ENCODE measurements at regions not wholly inside any gene's neighbourhood (a gene's known extent, or its start where the extent isn't known, plus 50 kb on each side); places are given as distances from the start of the nearest gene placed in this dataset.

- Histone ChIP-seq H3K9ac (ENCODE audit: low read length) (no peak overlapping the region), H3K4me2 (ENCODE audit: low read depth, low read length, poor library complexity, severe bottlenecking) (no peak overlapping the region), H3K36me3 (ENCODE audit: insufficient read depth, low read length) (no peaks in the 10 kb centered on the region), H4K20me1 (ENCODE audit: insufficient read depth, low read depth, low read length) (no peaks in the 10 kb centered on the region), H3K9me2 (replicated peaks; ENCODE audit: insufficient read depth, low read length) (no peaks in the 10 kb centered on the region), H3K9me3 (ENCODE audit: low read length) (no peaks in the 10 kb centered on the region), H3K27ac (ENCODE audit: low read length) (no peak overlapping the region), H3K4me1 (ENCODE audit: low read length) (peaks cover 10% of the 10 kb centered on the region), H2AFZ (ENCODE audit: low read length) (no peak overlapping the region), H3K79me2 (ENCODE audit: low read length) (no peaks in the 10 kb centered on the region), H3K27me3 (ENCODE audit: low read length) (no peaks in the 10 kb centered on the region), H3K4me3 (ENCODE audit: low read length) (no peak overlapping the region)
- DNase-seq, result no peak
Observed at GRCh38 chr2:173834141-173834540, 131.0 kb downstream of the SP3 start.

- Histone ChIP-seq H3K9me2 (replicated peaks; ENCODE audit: insufficient read depth, low read length) (no peaks in the 10 kb centered on the region), H3K27ac (ENCODE audit: low read length) (no peak overlapping the region), H3K79me2 (ENCODE audit: low read length) (no peaks in the 10 kb centered on the region), H2AFZ (ENCODE audit: low read length) (no peak overlapping the region), H3K36me3 (ENCODE audit: insufficient read depth, low read length) (no peaks in the 10 kb centered on the region), H3K27me3 (ENCODE audit: low read length) (no peaks in the 10 kb centered on the region), H3K4me2 (ENCODE audit: low read depth, low read length, poor library complexity, severe bottlenecking) (no peak overlapping the region), H3K4me3 (ENCODE audit: low read length) (no peak overlapping the region), H4K20me1 (ENCODE audit: insufficient read depth, low read depth, low read length) (no peaks in the 10 kb centered on the region), H3K9ac (ENCODE audit: low read length) (no peak overlapping the region), H3K4me1 (ENCODE audit: low read length) (peaks cover 10% of the 10 kb centered on the region), H3K9me3 (ENCODE audit: low read length) (no peaks in the 10 kb centered on the region)
- no peak for DNase-seq
Observed at GRCh38 chr2:173835726-173836125, 129.4 kb downstream of the SP3 start.

- no peaks in the 10 kb centered on the region for H3K4me1 ChIP-seq (ENCODE audit: low read length)
- no peaks in the 10 kb centered on the region for H3K36me3 ChIP-seq (ENCODE audit: insufficient read depth, low read length)
- H3K79me2 ChIP-seq (ENCODE audit: low read length), result no peaks in the 10 kb centered on the region
- H3K27me3 ChIP-seq (ENCODE audit: low read length), result no peaks in the 10 kb centered on the region
- H2AFZ ChIP-seq (ENCODE audit: low read length), result no peak overlapping the region
- no peak overlapping the region for H3K9ac ChIP-seq (ENCODE audit: low read length)
- no peak overlapping the region for H3K4me3 ChIP-seq (ENCODE audit: low read length)
- DNase-seq, result no peak
- no peaks in the 10 kb centered on the region for H3K9me3 ChIP-seq (ENCODE audit: low read length)
- H3K4me2 ChIP-seq (ENCODE audit: low read depth, low read length, poor library complexity, severe bottlenecking), result no peak overlapping the region
- H4K20me1 ChIP-seq (ENCODE audit: insufficient read depth, low read depth, low read length), result no peaks in the 10 kb centered on the region
- H3K27ac ChIP-seq (ENCODE audit: low read length), result no peak overlapping the region
- H3K9me2 ChIP-seq (replicated peaks; ENCODE audit: insufficient read depth, low read length), result no peaks in the 10 kb centered on the region
Observed at GRCh38 chr2:173841110-173841509, 124.1 kb downstream of the SP3 start.

GRCh38 chr2:173843526-173843925 lies 121.6 kb downstream of the SP3 start:
- H3K27ac ChIP-seq (ENCODE audit: low read length), result no peak overlapping the region

GRCh38 chr2:173851141-173851641 lies 114.0 kb downstream of the SP3 start:
- Histone ChIP-seq H3K9ac (ENCODE audit: low read length) (no peak overlapping the region), H3K4me3 (ENCODE audit: low read length) (no peak overlapping the region), H3K9me3 (ENCODE audit: low read length) (no peaks in the 10 kb centered on the region), H3K27ac (ENCODE audit: low read length) (no peak overlapping the region), H4K20me1 (ENCODE audit: insufficient read depth, low read depth, low read length) (no peaks in the 10 kb centered on the region), H3K27me3 (ENCODE audit: low read length) (no peaks in the 10 kb centered on the region), H3K9me2 (replicated peaks; ENCODE audit: insufficient read depth, low read length) (no peaks in the 10 kb centered on the region), H3K36me3 (ENCODE audit: insufficient read depth, low read length) (no peaks in the 10 kb centered on the region), H3K4me1 (ENCODE audit: low read length) (no peaks in the 10 kb centered on the region), H3K4me2 (ENCODE audit: low read depth, low read length, poor library complexity, severe bottlenecking) (no peak overlapping the region), H2AFZ (ENCODE audit: low read length) (no peak overlapping the region), H3K79me2 (ENCODE audit: low read length) (no peaks in the 10 kb centered on the region)
- no peak for DNase-seq

More at GRCh38 chr2:173843526-173843925, 121.6 kb downstream of the SP3 start:
- no peaks in the 10 kb centered on the region for H3K9me3 ChIP-seq (ENCODE audit: low read length)
- no peaks in the 10 kb centered on the region for H3K4me1 ChIP-seq (ENCODE audit: low read length)
- H3K4me2 ChIP-seq (ENCODE audit: low read depth, low read length, poor library complexity, severe bottlenecking), result no peak overlapping the region
- H4K20me1 ChIP-seq (ENCODE audit: insufficient read depth, low read depth, low read length), result no peaks in the 10 kb centered on the region
- H3K9me2 ChIP-seq (replicated peaks; ENCODE audit: insufficient read depth, low read length), result no peaks in the 10 kb centered on the region
- H3K4me3 ChIP-seq (ENCODE audit: low read length), result no peak overlapping the region
- H2AFZ ChIP-seq (ENCODE audit: low read length), result no peak overlapping the region
- no peaks in the 10 kb centered on the region for H3K36me3 ChIP-seq (ENCODE audit: insufficient read depth, low read length)
- H3K9ac ChIP-seq (ENCODE audit: low read length), result no peak overlapping the region
- DNase-seq, result no peak
- H3K27me3 ChIP-seq (ENCODE audit: low read length), result no peaks in the 10 kb centered on the region
- H3K79me2 ChIP-seq (ENCODE audit: low read length), result no peaks in the 10 kb centered on the region

GRCh38 chr2:173854141-173854540 lies 111.0 kb downstream of the SP3 start:
- no peaks in the 10 kb centered on the region for H3K79me2 ChIP-seq (ENCODE audit: low read length)
- H3K9me3 ChIP-seq (ENCODE audit: low read length), result no peaks in the 10 kb centered on the region
- H3K27me3 ChIP-seq (ENCODE audit: low read length), result no peaks in the 10 kb centered on the region
- no peak overlapping the region for H3K4me2 ChIP-seq (ENCODE audit: low read depth, low read length, poor library complexity, severe bottlenecking)
- no peak overlapping the region for H3K4me3 ChIP-seq (ENCODE audit: low read length)
- H3K9ac ChIP-seq (ENCODE audit: low read length), result no peak overlapping the region
- no peak overlapping the region for H2AFZ ChIP-seq (ENCODE audit: low read length)
- no peaks in the 10 kb centered on the region for H3K36me3 ChIP-seq (ENCODE audit: insufficient read depth, low read length)
- no peaks in the 10 kb centered on the region for H3K9me2 ChIP-seq (replicated peaks; ENCODE audit: insufficient read depth, low read length)
- no peak for DNase-seq
- no peaks in the 10 kb centered on the region for H4K20me1 ChIP-seq (ENCODE audit: insufficient read depth, low read depth, low read length)
- no peak overlapping the region for H3K27ac ChIP-seq (ENCODE audit: low read length)
- H3K4me1 ChIP-seq (ENCODE audit: low read length), result peaks cover 6% of the 10 kb centered on the region

- Histone ChIP-seq H3K9me3 (ENCODE audit: low read length) (no peaks in the 10 kb centered on the region), H3K4me3 (ENCODE audit: low read length) (no peak overlapping the region), H3K9ac (ENCODE audit: low read length) (no peak overlapping the region), H3K36me3 (ENCODE audit: insufficient read depth, low read length) (no peaks in the 10 kb centered on the region), H3K4me2 (ENCODE audit: low read depth, low read length, poor library complexity, severe bottlenecking) (no peak overlapping the region), H2AFZ (ENCODE audit: low read length) (no peak overlapping the region), H4K20me1 (ENCODE audit: insufficient read depth, low read depth, low read length) (no peaks in the 10 kb centered on the region), H3K9me2 (replicated peaks; ENCODE audit: insufficient read depth, low read length) (no peaks in the 10 kb centered on the region), H3K4me1 (ENCODE audit: low read length) (peaks cover 6% of the 10 kb centered on the region), H3K79me2 (ENCODE audit: low read length) (no peaks in the 10 kb centered on the region), H3K27ac (ENCODE audit: low read length) (no peak overlapping the region), H3K27me3 (ENCODE audit: low read length) (no peaks in the 10 kb centered on the region)
- no peak for DNase-seq
Observed at GRCh38 chr2:173854840-173855239, 110.3 kb downstream of the SP3 start.

GRCh38 chr2:173855661-173856060 lies 109.5 kb downstream of the SP3 start:
- H3K9me3 ChIP-seq (ENCODE audit: low read length), result no peaks in the 10 kb centered on the region
- no peak overlapping the region for H3K9ac ChIP-seq (ENCODE audit: low read length)
- no peak for DNase-seq
- no peaks in the 10 kb centered on the region for H3K27me3 ChIP-seq (ENCODE audit: low read length)
- no peak overlapping the region for H2AFZ ChIP-seq (ENCODE audit: low read length)
- no peaks in the 10 kb centered on the region for H4K20me1 ChIP-seq (ENCODE audit: insufficient read depth, low read depth, low read length)
- no peaks in the 10 kb centered on the region for H3K9me2 ChIP-seq (replicated peaks; ENCODE audit: insufficient read depth, low read length)
- no peaks in the 10 kb centered on the region for H3K36me3 ChIP-seq (ENCODE audit: insufficient read depth, low read length)
- no peak overlapping the region for H3K4me3 ChIP-seq (ENCODE audit: low read length)
- peaks cover 11% of the 10 kb centered on the region for H3K4me1 ChIP-seq (ENCODE audit: low read length)
- H3K27ac ChIP-seq (ENCODE audit: low read length), result no peak overlapping the region
- no peak overlapping the region for H3K4me2 ChIP-seq (ENCODE audit: low read depth, low read length, poor library complexity, severe bottlenecking)
- no peaks in the 10 kb centered on the region for H3K79me2 ChIP-seq (ENCODE audit: low read length)

All from Karpas-422 (cell line).